Muscle layer of duodenum (tissue), 2 donors: ENCODE measurements at regions not wholly inside any gene's neighbourhood (a gene's known extent, or its start where the extent isn't known, plus 50 kb on each side); places are given as distances from the start of the nearest gene placed in this dataset.
"Not testable (repeated sequence)": the region's sequence is repeated elsewhere in the genome, so short reads cannot be mapped to it uniquely, and the experiment has no call there.

Experiments used
- H3K27ac ChIP-seq: one replicate; pipeline ENCODE4 v1.7.0; 2013; ENCODE audit warnings: mild to moderate bottlenecking, low read length
- H3K27me3 ChIP-seq: one replicate; pipeline ENCODE4 v1.7.0; 2013; ENCODE audit warnings: low read depth, mild to moderate bottlenecking, control low read depth, low read length
- H3K36me3 ChIP-seq, 2 donors: one replicate each; pipeline ENCODE4 v1.7.0; 2013; ENCODE audit warnings: low read length in 2 of 2, control low read depth in 1 of 2, mild to moderate bottlenecking in 1 of 2; ENCODE audit not compliant: insufficient read depth in 2 of 2, control insufficient read depth in 1 of 2
- H3K4me1 ChIP-seq, 2 donors: one replicate each; pipeline ENCODE4 v1.7.0; 2013; ENCODE audit warnings: low read length in 2 of 2, mild to moderate bottlenecking in 2 of 2, control low read depth in 1 of 2, moderate library complexity in 1 of 2; ENCODE audit not compliant: insufficient read depth in 2 of 2, control insufficient read depth in 1 of 2
- H3K4me3 ChIP-seq, 2 donors: one replicate each; pipeline ENCODE4 v1.7.0; 2013; ENCODE audit warnings: low read length in 2 of 2, low read depth in 1 of 2, mild to moderate bottlenecking in 1 of 2
- H3K9me3 ChIP-seq, 2 donors: one replicate each; pipeline ENCODE4 v1.7.0; 2013; ENCODE audit warnings: low read length in 2 of 2, control low read depth in 1 of 2, mild to moderate bottlenecking in 1 of 2; ENCODE audit not compliant: control insufficient read depth in 1 of 2
- donor health status: healthy.

DNA sequence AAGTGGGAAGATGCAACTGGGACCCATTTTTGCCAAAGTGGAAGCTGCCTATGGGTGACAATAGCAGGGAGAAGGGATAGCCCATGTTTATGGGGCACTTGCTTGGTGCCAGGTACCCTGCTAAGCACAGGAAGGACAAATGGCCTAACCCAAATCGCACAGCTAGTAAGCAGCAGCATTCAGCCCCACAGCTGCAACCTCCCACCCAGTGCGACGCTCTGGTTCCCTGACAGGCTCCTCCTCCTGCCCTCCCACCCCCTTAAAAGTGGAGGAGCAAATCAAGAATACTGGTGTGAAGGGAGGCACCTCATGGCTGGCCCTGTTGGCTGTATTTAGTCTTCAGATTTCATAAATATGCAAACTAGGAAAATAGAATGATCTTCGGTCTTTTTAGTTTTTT, 76.2 kb downstream of the RIN2 start:
- Histone ChIP-seq H3K27ac (no peak overlapping the region), H3K9me3 (no peaks in the 10 kb centered on the region), H3K4me3 (no peak overlapping the region)

DNA sequence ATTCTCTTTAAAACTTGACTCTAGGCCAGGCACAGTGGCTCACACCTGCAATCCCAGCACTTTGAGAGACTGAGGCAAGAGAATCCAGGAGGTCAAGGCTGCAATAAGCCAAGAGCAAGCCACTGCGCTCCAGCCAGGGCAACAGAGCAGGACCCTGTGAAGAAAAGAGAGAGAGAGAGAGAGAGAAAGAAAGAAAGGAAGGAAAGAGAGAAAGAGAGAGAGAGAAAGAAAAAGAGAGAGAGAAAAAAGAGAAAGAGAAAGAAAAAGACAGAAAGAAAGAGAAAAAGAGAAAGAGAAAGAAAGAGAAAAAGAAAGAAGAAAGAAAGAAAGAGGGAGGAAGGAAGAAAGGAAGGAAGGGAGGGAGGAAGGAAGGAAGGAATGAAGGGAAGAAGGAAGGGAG, 76.7 kb downstream of the RIN2 start:
- Histone ChIP-seq H3K36me3 (no peaks in the 10 kb centered on the region), H3K27me3 (no peaks in the 10 kb centered on the region), H3K4me1 (peaks cover 0 to 8% of the 10 kb centered on the region in 2 donors), H3K4me3 (no peak overlapping the region), H3K27ac (no peak overlapping the region), H3K9me3 (no peaks in the 10 kb centered on the region)

More for the DNA sequence above, 76.2 kb downstream of the RIN2 start:
- peaks cover 0 to 8% of the 10 kb centered on the region in 2 donors for H3K4me1 ChIP-seq
- H3K36me3 ChIP-seq: no peaks in the 10 kb centered on the region
- H3K27me3 ChIP-seq: no peaks in the 10 kb centered on the region

DNA sequence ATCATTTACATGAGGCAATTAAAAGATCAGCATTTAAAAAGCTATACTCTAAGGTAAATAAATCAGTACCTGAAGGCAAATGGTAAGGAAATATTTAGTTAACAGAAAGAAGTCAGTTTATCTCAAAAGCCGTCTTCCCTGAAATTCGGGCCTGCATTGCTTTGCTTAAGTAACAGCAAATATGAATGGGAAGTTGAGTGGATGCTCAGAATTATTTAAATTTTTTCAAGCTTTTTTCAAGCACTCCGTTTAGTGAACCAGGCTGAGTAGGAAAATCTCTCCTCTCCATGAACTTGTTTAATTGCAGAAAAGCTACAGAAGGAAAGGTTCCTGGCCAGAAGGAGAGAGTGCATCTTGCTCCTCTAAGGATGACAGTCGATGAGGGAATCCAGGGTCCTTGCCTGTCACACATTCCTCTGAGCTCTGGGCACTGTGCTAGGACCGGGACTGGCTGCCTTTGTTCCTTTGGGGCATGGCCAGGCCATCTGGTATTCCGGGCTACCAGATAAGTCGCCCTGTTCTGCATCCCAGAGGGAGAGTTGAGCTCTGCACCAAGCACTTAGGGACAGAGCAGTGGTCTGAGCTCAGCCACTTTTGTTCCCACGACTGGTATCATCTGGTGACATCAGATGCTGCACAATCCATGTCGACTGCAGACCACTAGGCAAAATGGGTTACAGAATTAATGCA, 77.6 kb downstream of the RIN2 start:
- Histone ChIP-seq H3K4me3 (no peak overlapping the region), H3K27me3 (no peaks in the 10 kb centered on the region), H3K9me3 (no peaks in the 10 kb centered on the region), H3K27ac (no peak overlapping the region), H3K4me1 (peaks cover 0 to 8% of the 10 kb centered on the region in 2 donors), H3K36me3 (no peaks in the 10 kb centered on the region)

DNA sequence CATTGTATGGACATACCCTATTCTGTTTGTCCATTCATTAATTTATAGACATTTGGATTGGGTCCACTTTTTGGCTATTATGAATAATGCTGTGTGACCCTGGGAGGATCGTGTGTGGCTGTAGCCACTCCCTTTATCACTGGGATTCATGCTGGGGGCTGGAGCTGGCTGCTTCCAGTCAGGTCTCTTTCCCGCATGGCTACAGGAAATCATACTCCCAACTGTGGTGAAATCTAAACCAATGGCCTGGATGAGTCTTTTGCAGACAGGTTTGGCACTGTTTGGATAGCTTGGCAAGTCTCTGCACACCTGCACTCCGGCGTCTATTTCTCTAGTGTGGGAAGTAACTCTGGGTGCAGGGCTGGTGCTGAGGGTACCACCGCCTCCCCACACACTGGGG, 80.4 kb downstream of the RIN2 start:
- Histone ChIP-seq H3K36me3 (no peaks in the 10 kb centered on the region), H3K27me3 (no peaks in the 10 kb centered on the region), H3K4me3 (no peak overlapping the region), H3K27ac (no peak overlapping the region), H3K4me1 (peaks cover 0 to 8% of the 10 kb centered on the region in 2 donors), H3K9me3 (no peaks in the 10 kb centered on the region)

DNA sequence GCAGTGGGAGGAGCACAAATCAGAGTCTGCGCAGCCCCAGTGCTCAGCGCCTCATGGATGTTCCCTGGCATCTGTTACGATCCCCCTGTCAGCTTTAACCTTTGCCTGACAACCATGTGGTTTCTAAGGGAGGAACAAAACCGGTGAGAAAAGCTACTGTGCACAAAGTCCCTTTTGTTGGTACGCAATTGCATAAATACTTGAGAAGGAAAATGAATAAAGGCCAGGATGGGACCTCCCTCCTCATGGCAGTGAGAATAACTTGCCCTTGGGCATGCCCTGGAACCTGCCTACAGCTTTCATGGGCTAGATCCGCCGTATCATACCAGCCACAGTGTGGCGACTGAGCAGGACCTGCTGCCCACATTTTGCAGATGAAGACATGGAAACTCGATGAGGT, 81.0 kb downstream of the RIN2 start:
- Histone ChIP-seq H3K27ac (no peak overlapping the region), H3K9me3 (no peaks in the 10 kb centered on the region), H3K36me3 (no peaks in the 10 kb centered on the region), H3K4me1 (peaks cover 0 to 8% of the 10 kb centered on the region in 2 donors), H3K27me3 (no peaks in the 10 kb centered on the region), H3K4me3 (no peak overlapping the region)

DNA sequence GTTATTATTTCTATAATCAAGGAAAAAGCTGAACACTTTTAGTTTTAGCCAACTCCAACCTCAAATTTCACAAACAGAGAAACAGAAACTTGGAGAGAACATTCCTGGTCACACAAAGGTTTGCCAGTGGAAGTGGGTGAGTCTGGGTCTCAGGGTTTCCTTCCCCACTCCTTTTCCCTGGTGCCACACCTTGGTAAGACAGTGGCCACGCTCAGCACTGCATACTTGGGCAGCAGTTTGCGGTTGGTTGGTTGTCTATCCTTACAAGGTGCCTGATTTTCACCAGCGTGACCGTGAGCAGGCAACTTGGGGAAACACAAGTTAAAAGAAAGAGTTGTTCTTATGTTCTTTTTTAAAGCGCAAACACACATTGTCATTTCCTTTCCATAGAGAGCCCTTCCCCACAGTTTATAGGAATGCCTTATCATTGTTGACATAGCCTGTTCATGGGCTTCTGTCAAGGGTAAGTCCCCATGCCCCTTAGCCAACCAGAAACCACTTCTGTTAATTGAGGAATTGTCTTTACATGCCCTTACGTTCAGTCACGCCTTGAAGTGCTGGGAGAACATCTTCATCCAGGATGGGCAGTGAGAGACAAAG, 82.2 kb downstream of the RIN2 start:
- no peaks in the 10 kb centered on the region for H3K36me3 ChIP-seq
- H3K27ac ChIP-seq: no peak overlapping the region
- H3K27me3 ChIP-seq: no peaks in the 10 kb centered on the region
- no peaks in the 10 kb centered on the region for H3K9me3 ChIP-seq
- no peak overlapping the region for H3K4me3 ChIP-seq
- peaks cover 0 to 8% of the 10 kb centered on the region in 2 donors for H3K4me1 ChIP-seq

DNA sequence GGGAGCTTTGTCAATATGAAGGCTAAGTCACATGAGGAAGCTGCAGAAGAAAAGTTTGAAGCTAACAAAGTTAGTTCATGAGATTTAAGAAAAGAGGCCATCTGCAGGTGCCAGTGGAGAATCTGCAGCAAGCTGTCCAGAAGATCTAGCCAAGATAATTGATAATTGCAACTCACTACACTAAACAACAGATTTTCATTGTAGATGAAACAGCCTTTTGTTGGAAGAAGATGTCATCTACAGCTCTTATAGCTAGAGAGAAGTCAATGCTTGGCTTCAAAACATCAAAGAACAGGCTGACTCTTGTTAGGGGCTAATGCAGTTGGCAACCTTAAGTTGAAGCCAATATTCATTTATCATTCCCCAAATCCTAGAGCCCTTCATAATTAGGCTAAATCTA, 83.7 kb downstream of the RIN2 start:
- H3K4me3 ChIP-seq: no peak overlapping the region
- H3K9me3 ChIP-seq: no peaks in the 10 kb centered on the region
- H3K36me3 ChIP-seq: no peaks in the 10 kb centered on the region
- no peaks in the 10 kb centered on the region for H3K4me1 ChIP-seq
- no peaks in the 10 kb centered on the region for H3K27me3 ChIP-seq
- H3K27ac ChIP-seq: no peak overlapping the region

DNA sequence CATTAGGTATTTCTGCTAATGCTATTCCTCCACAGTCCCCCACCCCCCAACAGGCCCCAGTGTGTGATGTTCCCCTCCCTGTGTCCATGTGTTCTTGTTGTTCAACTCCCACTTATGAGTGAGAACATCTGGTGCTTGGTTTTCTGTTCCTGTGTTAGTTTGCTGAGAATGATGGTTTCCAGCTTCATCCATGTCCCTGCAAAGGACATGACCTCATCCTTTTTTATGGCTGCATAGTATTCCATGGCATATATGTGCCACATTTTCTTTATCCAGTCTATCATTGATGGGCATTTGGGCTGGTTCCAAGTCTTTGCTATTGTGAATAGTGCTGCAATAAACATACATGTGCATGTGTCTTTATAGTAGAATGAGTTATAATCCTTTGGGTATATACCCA, 86.8 kb downstream of the RIN2 start:
- H3K27ac ChIP-seq, H3K27me3 ChIP-seq, H3K9me3 ChIP-seq, H3K36me3 ChIP-seq, H3K4me3 ChIP-seq: not testable (repeated sequence)
- peaks cover 0 to 12% of the 10 kb centered on the region in 2 donors for H3K4me1 ChIP-seq

DNA sequence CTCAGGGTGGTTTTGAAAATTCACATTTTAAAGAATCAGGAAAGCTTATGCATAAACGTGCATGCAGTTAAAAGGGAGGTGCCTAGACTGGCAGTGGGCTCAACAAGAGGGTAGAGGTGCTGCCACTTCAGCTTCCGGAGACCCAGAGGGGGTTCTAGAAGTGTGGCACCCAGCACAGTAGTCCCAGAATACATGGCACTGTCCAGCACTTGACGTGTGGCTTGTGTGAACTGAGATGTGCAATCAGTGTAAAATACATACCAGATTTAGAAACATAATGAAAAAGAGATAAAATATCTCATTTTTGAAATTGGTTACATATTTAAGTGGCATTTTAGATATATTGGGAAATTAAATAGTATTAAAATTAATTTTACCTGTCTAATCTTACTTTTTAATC, 89.3 kb downstream of the RIN2 start:
- H3K4me3 ChIP-seq: no peak overlapping the region
- no peaks in the 10 kb centered on the region for H3K27me3 ChIP-seq
- no peak overlapping the region for H3K27ac ChIP-seq
- H3K36me3 ChIP-seq: no peaks in the 10 kb centered on the region
- H3K9me3 ChIP-seq: no peaks in the 10 kb centered on the region
- H3K4me1 ChIP-seq: peaks cover 0 to 19% of the 10 kb centered on the region in 2 donors

DNA sequence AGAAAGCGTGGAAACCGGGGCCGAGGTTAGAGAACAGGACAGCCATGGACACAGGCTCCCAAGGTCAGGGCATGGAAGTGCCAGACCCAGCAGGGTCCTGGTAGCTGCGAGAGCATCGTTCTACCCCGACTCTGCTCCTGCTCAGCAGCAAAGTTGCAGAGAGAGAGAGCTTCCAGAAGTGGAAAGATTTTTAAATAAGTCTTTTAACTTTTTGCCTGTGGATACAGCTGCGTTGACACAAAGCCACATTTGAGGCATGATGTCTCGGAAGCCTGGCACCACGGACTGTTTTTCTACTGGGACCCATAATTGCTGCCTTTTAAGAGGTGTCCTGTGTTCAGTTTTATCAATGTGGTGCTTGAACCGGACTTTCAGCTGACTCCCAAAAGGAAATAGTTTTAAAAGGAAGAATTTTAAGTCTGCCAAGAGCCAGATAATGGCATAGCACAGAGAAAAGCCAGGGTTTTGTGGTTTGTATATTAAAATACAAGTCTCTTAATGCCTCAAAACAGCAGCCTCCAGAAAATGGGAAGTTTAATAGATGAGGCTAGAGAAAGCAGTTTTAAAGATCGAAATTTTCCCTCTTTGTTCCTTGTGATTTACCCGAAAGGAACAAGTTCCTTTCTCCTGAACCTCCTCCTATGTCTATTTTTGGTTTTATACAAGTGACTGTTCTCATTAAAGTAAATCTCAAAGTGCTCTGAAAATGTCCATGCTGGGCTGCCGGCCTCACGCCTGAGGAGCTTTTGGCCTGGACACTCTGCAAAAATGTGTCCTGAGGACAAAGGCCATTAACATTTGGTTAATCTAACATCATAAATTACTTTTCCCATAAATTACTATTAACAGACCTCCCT, 91.5 kb downstream of the RIN2 start:
- Histone ChIP-seq H3K27ac (peak overlapping the region; percentile 76), H3K4me1 (peaks cover 0 to 19% of the 10 kb centered on the region in 2 donors), H3K27me3 (no peaks in the 10 kb centered on the region), H3K4me3 (no peak overlapping the region), H3K9me3 (no peaks in the 10 kb centered on the region), H3K36me3 (no peaks in the 10 kb centered on the region)

DNA sequence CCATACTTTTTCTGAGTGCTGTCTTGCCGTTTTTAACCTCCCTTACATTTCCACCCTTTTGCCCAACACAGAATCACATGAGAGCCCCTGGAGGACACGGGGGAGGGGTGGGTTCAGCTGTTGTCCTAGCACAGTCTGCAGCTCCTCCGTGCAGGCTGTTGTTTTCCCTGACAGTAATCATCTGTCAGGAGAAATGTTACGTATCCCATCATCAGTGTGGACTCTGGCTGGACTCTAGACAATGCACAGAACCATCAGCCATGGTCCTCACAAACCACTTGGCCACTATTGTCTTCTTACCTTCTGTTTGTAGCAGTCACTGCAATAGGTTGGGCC, 92.1 kb downstream of the RIN2 start:
- H3K9me3 ChIP-seq: no peaks in the 10 kb centered on the region
- H3K4me3 ChIP-seq: no peak overlapping the region
- H3K27me3 ChIP-seq: no peaks in the 10 kb centered on the region
- H3K36me3 ChIP-seq: no peaks in the 10 kb centered on the region
- peak overlapping the region; percentile 76 for H3K27ac ChIP-seq
- H3K4me1 ChIP-seq: peaks cover 0 to 19% of the 10 kb centered on the region in 2 donors
